Large intestine (tissue), 3 donors: ENCODE measurements at regions not wholly inside any gene's neighbourhood (a gene's known extent, or its start where the extent isn't known, plus 50 kb on each side); places are given as distances from the start of the nearest gene placed in this dataset.
"Not testable (repeated sequence)": the region's sequence is repeated elsewhere in the genome, so short reads cannot be mapped to it uniquely, and the experiment has no call there.

ENCODE experiments used
- DNase-seq, 2 donors: peaks; one replicate each; pipeline versions ENCODE4 v3.0.0 to v3.0.0-alpha.2; 2013
- H3K27ac ChIP-seq: one replicate; pipeline ENCODE4 v1.5.1; 2013; ENCODE audit warnings: low read length
- H3K27me3 ChIP-seq: 2 replicates; pipeline ENCODE4 v1.6.1; 2013; ENCODE audit warnings: low read length; ENCODE audit not compliant: control insufficient read depth, insufficient read depth
- H3K36me3 ChIP-seq: 2 replicates; pipeline ENCODE4 v1.6.1; 2013; ENCODE audit warnings: low read length; ENCODE audit not compliant: control insufficient read depth, insufficient read depth
- H3K4me1 ChIP-seq: one replicate; pipeline ENCODE4 v1.6.1; 2013; ENCODE audit warnings: low read length; ENCODE audit not compliant: control insufficient read depth, insufficient read depth
- H3K4me3 ChIP-seq: one replicate; pipeline ENCODE4 v1.5.1; 2013; ENCODE audit warnings: low read length
- H3K9me3 ChIP-seq: one replicate; pipeline ENCODE4 v1.6.1; 2013; ENCODE audit warnings: mild to moderate bottlenecking, low read depth, low read length, moderate library complexity; ENCODE audit not compliant: control insufficient read depth
- WGBS: methylation state at CpG from one replicate; pipeline ENCODE4 v1.1.5; 2013; ENCODE audit warnings: low lambda C conversion rate; ENCODE audit not compliant: insufficient coverage; 5-methylcytosine and 5-hydroxymethylcytosine counted together

DNA sequence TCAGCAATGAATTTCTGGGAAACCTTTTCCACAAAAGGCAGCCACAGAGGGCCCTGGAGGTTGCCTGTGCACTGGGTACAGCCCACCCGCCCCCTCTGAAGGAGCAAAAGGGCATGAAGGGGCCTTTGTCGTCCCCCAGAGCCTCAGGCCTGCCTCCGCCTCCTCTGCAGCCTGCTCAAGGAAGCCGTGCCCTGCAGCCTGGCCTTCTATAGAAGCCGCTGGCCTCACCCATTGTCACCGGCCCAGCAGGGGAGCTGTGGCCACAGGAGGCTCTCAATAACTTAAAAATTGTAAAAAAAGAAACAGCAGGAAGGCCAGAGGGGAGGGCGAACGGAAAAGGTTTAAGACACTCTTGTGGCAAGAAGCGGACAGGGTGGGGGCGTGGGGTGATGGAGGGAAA is 213.3 kb downstream of the IRX2 start:
- H3K27me3 ChIP-seq, result no peaks in the 10 kb centered on the region
- no peak overlapping the region for H3K4me3 ChIP-seq
- DNase-seq, result no peak
- peaks cover 3% of the 10 kb centered on the region for H3K9me3 ChIP-seq
- no peaks in the 10 kb centered on the region for H3K36me3 ChIP-seq
- no peak overlapping the region for H3K27ac ChIP-seq
- H3K4me1 ChIP-seq, result no peaks in the 10 kb centered on the region
- WGBS, result 62% methylated on average over 4 of the region's 10 CpGs

DNA sequence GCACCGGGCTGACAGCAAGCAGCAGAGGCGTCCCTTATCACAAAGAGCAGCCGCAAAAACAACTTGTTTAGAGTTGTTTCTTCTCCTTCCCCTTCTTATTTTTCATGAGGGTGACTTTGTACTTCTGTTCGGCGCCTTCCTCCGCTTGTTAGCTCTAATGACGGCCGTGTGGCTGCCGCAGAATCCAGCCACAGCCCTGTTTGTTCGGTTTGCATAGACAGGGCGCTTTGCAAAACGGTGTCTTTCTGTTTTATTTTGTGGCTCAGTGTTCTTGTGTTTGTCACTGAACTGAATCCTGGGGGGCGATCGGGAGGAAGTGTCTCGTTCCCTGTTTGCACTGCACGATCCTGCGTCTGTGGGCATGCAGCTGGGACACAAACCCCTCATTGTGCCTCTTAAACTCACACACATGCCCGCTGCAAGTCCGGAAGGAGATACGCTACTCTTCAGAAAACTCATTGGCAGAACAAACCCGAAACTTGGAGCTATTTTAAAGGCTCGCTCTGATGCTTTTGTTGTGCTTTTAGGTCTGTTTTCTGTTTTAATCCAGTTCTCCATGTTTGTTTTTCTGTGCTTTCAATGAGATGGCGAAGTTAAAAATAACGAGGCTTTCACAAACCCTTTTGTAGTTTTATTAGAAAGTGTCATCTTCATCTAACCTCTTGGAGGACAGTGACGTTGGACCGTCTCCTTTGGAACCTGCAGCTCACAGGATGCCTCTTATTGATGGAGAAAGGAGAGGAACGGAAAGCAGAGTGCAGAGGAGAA is 213.9 kb downstream of the IRX2 start:
- Histone ChIP-seq H3K4me1 (no peaks in the 10 kb centered on the region), H3K36me3 (no peaks in the 10 kb centered on the region), H3K4me3 (no peak overlapping the region), H3K27ac (no peak overlapping the region), H3K27me3 (no peaks in the 10 kb centered on the region), H3K9me3 (peaks cover 3% of the 10 kb centered on the region)
- DNase-seq, result no peak
- WGBS, result 77% methylated on average over 6 of the region's 27 CpGs

DNA sequence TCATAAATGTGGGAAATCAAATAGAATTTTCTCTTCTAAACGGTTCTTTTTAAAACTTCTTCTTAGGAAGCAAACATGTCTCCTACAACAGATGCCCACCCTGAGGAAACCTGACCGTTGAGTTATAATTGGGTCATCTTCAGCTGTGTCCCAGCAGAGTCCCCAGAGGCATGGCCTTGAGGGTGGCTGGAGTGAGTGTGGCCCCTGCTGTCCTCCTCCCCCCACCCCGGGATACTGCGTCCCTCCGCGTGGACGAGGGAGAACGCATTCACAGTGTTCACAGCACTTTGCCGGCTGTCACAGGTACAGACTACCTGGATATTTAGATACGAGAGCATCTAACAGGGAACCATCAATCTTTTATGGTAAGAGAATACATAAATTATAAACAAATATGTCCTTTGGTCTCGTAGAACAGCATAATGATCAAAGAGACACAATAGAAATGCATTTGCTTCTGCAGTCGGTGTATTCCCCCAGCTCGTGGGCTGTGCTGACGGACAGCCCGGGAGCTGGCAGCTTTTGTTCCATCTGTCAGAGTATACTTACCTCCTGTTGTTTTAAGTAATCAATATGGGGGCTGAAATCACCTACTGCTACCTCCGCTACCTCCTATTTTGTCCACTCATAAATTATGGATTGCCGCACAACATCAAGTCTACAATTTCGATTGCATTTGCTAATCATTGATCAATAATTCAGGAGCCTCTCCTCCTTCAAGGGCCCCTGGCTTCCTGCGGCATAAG is 214.7 kb downstream of the IRX2 start:
- Histone ChIP-seq H3K4me3 (no peak overlapping the region), H3K27me3 (no peaks in the 10 kb centered on the region), H3K9me3 (peaks cover 7% of the 10 kb centered on the region), H3K27ac (no peak overlapping the region), H3K36me3 (no peaks in the 10 kb centered on the region), H3K4me1 (no peaks in the 10 kb centered on the region)
- no peak for DNase-seq
- WGBS, result 100% methylated on average over 2 of the region's 19 CpGs

DNA sequence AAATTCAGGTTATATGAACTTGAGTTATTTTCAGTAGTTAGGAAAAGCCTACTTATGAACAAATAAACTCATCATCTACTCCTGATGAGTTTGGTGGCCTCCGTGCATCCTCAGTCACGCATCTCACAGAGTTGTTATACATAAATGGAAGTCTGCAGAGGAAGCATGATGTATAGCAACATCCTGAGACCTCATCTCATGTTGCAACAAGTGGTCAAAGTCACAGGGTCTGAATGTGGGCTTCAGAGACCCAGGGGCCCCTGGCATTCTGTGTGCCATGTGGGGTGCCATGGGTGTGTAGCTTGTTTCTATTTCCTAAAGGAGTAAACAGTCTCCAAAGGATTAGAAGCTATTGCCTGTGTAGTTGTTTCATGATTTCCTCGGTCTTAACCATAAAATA is 216.5 kb downstream of the IRX2 start:
- 89% methylated on average over 1 of the region's 3 CpGs for WGBS
- Histone ChIP-seq H3K4me3 (no peak overlapping the region), H3K4me1 (no peaks in the 10 kb centered on the region), H3K27ac (no peak overlapping the region), H3K9me3 (peaks cover 16% of the 10 kb centered on the region), H3K36me3 (no peaks in the 10 kb centered on the region), H3K27me3 (no peaks in the 10 kb centered on the region)
- DNase-seq, result no peak

DNA sequence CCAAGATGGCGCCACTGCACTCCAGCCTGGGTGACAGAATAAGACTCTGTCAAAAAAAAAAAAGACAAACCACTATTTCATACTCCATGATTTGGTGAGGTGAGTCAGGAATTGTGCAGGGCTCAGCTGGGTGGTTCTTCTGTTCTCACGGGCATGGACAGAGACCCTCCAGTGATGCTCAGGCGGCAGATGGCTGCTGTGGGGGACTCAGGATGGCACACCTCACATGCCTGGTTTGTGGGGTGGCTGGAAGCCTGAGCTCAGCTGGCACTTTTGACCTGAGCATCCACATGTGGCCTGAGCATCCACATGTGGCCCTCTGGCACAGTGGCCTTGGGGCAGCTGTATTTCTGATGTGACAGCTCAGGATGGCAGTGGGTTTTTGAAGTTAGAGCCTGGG is 217.2 kb downstream of the IRX2 start:
- WGBS, result no CpG with 5 or more reads among the region's 3 CpGs
- Histone ChIP-seq H3K27ac (no peak overlapping the region), H3K27me3 (no peaks in the 10 kb centered on the region)

DNA sequence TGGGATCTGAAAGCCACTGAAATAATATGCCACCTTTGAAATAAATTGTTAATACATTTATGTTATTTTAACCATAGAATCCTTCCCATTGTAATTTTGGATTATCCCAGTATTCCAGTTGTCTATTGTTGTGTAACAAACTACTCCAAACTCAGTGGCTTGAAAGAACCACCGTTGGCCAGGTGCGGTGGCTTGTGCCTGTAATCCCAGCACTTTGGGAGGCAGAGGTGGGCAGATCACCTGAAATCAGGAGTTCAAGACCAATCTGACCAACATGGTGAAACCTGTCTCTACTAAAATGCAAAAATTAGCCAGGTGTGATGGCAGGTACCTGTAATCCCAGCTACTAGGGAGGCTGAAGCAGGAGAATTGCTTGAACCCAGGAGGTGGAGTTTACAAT is 217.6 kb downstream of the IRX2 start:
- H3K9me3 ChIP-seq, result peaks cover 16% of the 10 kb centered on the region
- WGBS, result no CpG with 5 or more reads among the region's 2 CpGs
- not testable (repeated sequence) for H3K36me3 ChIP-seq, H3K4me3 ChIP-seq, H3K27ac ChIP-seq, H3K4me1 ChIP-seq, H3K27me3 ChIP-seq, DNase-seq

More for the DNA sequence above, 217.2 kb downstream of the IRX2 start:
- Histone ChIP-seq H3K4me1 (no peaks in the 10 kb centered on the region), H3K9me3 (peaks cover 16% of the 10 kb centered on the region), H3K4me3 (no peak overlapping the region), H3K36me3 (no peaks in the 10 kb centered on the region)
- no peak for DNase-seq

DNA sequence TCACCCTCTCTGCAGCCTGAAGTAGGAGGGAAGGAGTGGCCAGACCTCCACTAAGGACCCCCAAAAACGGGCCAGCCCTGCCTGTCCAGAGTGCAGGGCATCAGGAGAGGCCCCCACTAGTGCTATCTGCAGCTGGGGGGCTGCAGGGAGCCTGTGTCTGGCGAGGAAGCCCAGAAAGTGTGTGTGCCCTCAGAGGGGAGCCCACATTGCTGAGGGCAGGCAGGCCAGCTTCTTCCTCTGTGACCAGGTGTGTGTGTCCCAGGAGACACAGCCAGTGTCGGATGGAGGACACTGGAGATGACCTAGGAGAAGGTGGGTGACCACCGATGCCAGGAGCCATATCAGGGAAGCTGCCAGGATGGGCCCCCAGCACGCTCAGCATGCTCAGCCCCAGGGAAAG is 218.7 kb downstream of the IRX2 start:
- H3K27ac ChIP-seq, result no peak overlapping the region
- no peaks in the 10 kb centered on the region for H3K36me3 ChIP-seq
- H3K4me3 ChIP-seq, result no peak overlapping the region
- H3K4me1 ChIP-seq, result no peaks in the 10 kb centered on the region
- no CpG with 5 or more reads among the region's 5 CpGs for WGBS
- H3K27me3 ChIP-seq, result no peaks in the 10 kb centered on the region
- peaks cover 16% of the 10 kb centered on the region for H3K9me3 ChIP-seq
- DNase-seq, result no peak

DNA sequence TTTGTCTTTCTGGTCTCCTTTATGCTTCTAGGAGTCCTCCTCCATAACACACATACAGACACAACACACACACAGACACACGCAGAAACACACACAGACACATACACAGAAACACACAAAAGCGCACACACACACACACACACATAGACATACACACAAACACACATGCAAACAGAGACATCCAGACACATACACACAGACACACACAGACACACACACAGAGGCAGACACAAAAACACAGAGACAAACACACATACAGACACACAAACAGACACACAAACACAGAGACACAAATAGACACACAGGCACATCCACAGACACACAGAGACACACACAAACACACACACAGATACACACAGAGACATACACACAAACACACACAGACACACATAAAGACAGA is 220.2 kb downstream of the IRX2 start:
- Histone ChIP-seq H3K27ac (no peak overlapping the region), H3K27me3 (no peaks in the 10 kb centered on the region), H3K36me3 (no peaks in the 10 kb centered on the region), H3K9me3 (peaks cover 16% of the 10 kb centered on the region), H3K4me3 (no peak overlapping the region), H3K4me1 (no peaks in the 10 kb centered on the region)
- WGBS, result no CpG with 5 or more reads among the region's 2 CpGs
- DNase-seq, result no peak

DNA sequence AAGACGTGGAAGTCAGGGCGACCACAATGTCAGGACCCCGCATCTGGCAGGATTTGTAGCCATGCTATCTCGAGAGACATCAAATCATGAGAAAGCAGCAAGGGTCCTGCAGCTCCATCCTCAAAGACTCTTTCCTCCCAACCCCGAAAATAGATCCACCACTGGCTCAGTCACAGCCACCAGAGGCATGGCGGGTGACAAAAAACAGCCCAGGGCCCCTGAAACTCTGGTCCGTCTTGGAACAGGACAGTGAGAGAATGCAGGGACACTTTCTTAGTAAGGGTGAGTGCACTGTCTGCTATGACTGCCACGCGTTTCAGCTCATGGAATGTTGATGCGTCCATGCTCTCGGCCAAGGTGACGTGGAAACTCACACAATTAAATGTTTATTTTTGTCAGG is 220.9 kb downstream of the IRX2 start:
- Histone ChIP-seq H3K36me3 (no peaks in the 10 kb centered on the region), H3K4me3 (no peak overlapping the region), H3K27ac (no peak overlapping the region), H3K4me1 (no peaks in the 10 kb centered on the region), H3K27me3 (no peaks in the 10 kb centered on the region), H3K9me3 (peaks cover 21% of the 10 kb centered on the region)
- DNase-seq, result no peak
- 57% methylated on average over 3 of the region's 12 CpGs for WGBS

DNA sequence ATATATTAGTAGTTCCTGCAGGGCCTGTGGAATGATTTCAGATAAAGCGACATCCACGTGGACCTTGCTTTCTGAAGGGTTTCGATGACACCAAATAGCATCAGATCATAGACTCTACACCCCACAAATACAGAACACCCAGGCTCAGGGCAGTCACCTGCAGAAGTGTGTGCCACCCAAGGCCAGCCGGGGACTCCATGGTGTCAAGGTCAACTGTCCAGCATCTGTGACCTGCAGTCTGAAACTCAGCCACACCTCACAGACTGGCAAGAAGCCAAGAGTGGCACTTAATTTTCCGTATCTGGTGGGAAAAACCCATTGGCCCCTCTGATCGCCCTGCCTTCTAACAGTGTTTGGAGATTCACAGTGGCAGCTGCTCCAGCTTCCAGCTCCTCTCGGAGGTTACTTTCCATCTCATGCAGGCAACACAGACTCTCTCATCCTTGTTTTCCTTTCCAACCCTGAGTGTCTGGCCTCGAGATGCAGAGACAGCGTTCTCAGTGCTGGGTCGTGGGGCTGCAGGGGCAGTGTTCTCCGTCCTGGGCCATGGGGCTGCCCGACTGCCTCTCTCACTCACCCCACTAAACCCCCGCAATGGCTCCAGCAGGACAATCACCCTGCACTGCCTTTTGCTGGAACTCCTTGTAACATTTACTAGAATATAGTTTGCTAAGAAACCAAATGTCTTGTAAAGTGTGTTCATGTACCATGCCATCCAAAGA is 221.9 kb downstream of the IRX2 start:
- H3K4me1 ChIP-seq, result no peaks in the 10 kb centered on the region
- DNase-seq, result no peak
- WGBS, result no CpG with 5 or more reads among the region's 13 CpGs
- no peaks in the 10 kb centered on the region for H3K36me3 ChIP-seq
- no peak overlapping the region for H3K27ac ChIP-seq
- H3K4me3 ChIP-seq, result no peak overlapping the region
- H3K27me3 ChIP-seq, result no peaks in the 10 kb centered on the region
- peaks cover 21% of the 10 kb centered on the region for H3K9me3 ChIP-seq
